ENCODE measurements at regions not wholly inside any gene's neighbourhood (a gene's known extent, or its start where the extent isn't known, plus 50 kb on each side); places are given as distances from the start of the nearest gene placed in this dataset.

DNA sequence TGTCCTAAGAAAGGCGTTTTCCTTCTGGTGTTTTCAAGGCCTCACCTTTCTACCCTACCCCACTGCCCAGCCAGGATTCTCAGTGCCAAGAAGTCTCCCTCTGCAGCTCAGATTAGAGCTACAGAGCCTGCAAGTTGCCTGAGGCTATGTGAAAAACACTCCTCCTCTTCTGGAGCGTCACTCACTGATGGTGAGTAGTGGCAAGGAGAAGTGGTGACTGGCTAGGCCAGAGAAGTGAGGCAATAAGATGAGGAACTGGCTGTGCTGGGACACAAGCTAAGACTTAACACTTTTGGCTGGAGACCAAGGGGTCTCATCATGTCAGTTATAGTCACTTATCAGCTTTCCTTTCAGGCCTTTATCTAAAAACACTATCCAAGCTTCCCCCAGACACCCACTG is 86.7 kb upstream of the PRKAR2B start:
- peak; percentile 12 for DNase-seq (ENCODE audit: low spot score)

DNA sequence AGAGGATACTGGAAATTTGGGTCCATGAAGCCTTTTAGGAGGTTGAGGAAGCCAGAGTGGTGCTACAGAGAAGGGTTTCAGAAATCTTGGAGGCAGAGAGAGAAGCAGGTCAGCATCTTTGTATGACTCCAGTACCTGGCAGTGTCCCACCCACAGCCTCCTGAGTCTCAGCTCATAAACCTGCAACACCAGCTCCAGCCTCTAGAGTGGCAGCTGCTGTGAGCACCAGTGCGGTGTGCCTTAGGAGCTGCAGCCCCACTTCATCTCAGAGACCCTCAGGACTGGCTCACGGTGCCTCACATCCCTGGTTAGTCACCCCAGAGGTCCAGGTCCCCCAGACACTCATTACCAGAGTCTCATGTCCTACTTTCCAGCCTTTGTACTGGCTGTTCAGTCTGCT is 84.8 kb upstream of the PRKAR2B start:
- no peak for DNase-seq (ENCODE audit: low spot score)

DNA sequence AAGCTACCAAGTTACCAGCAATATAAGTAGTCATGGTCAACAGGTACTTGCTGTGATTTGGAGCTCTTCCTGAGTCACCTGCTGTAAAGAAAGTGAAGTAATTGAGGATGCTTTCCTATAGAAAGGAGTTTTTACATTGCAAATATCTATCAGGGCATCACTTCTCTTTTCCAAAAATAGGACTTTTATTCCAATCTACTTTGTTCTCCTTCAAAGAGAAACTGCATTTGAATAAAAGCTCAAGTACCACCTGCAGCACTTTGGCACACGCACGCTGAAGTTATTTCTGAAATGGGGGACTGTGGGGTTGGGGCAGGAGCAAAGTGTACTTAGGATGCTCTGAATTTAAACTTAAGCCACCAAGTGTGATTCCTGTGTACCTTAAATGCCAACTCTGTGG is 81.8 kb upstream of the PRKAR2B start:
- DNase-seq (ENCODE audit: low spot score) = no peak

DNA sequence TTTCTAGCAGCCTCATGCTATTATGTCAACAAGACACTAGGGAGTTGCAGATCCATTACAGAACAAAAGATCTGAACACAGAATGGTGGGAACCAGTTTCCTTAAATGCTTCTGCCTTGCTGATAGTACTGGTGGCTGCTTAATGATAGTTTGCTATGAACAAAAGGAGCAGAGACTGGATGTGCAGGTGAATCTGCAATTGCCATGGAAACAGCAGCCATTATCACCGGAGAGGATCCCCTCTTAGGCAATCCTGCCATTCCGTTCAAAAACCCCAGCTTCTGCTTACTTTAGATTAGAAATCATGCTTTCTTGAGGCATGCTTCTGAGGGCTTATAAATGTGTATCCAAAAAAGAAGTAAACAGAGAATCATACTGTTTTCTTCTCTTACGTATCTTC is 80.0 kb upstream of the PRKAR2B start:
- DNase-seq (ENCODE audit: low spot score) = no peak

DNA sequence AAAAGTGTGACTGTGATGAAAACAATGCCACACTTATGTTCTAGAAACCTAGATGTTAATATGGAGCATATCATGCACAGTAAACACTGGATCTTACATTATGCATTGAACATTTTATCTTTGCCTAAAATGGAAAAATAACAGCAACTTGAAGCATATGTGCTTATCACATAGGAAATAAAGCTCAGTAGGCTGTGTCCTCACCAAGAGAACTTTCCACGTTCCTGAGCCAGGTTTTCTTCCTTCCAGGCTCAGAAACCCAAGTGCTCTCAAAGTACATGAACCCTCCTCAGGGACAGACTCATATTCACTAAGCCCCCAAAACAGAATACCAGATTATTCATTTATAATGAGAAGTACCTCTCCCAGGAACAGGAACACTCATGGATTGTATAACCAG is 79.4 kb upstream of the PRKAR2B start:
- no peak for DNase-seq (ENCODE audit: low spot score)

DNA sequence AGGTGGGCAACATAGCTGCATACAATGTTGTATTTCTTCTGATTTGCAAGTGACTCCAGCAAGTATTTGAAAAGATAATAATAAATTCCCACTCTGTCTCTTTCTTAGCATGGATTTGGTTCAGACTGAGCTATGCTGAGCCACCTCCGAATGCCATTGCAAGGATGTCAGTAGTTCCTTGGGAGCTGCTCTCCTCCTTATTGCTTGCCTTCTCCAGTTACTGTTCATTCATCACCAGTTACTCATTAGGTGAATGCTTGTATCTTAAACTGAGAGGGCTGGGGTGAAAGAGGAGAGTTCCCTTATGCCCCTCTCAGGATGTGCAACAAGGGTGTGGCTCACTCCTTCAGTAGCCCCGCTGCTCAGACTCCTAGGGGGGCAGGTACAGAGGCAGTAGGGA is 78.4 kb upstream of the PRKAR2B start:
- DNase-seq (ENCODE audit: low spot score) = no peak

DNA sequence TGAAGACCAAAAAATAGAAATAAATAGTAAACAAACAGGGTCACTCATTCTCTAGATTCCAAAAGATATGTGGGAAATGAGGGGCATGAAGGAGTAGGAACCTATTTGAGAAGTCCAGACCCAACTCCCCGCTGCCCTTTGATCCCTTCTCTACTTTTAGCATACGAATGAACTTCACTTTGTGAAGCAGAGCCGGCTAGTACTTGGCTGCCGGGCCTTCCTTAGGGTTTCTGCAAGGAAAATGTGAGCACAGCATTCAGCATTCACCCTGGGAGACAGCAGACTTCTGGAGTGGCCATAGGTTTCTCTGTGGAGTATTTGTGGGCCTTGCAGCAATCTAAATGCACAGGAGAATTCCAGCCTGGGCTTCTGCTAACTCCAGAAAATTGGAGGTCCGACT is 76.3 kb upstream of the PRKAR2B start:
- DNase-seq (ENCODE audit: low spot score) = no peak

DNA sequence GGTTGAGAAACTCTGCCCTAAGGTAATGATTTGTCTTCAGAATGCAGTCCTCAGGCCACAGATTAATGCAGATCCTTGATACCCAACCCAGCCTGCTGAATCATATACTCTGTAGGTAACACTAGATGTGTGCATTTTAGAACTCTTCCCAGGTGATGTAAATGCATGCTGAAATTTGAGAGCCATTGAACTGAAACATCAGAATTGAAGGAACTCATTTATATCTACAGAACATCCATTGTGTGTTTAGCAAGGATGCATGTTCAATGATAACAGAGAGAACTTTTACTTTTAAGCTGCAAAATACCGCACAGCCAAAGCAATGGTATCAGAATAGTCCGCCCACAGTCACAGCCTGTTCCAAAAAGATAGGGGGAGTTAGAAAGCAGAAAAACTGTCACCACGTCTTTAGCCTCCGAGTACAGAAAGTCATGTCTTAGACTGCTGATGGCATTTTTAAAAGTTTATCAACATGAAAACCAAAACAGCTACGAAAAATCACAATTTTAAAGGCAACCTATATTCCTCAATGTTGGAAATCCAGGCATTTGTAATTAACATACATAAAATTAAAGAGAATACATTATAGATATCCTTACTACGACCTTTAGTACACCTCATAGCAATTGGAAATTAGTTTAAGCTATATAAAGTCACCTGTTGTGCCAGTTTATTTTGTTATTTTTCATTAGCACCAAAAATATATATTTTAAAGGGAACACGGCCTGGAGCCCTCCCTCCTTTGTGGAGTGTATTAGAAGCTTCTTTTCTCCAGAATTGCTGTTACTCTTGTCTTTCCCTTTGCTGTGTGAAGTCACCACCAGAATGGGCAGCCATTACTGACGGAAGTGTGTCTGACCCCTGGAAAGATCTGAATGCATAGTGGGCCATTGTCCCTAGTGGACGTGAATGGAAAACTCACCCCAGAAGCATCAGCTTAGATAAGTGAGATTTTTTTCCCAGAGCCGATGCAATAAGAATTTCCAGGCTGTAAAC is 65.8 kb upstream of the PRKAR2B start:
- DNase-seq (ENCODE audit: low spot score) = no peak

DNA sequence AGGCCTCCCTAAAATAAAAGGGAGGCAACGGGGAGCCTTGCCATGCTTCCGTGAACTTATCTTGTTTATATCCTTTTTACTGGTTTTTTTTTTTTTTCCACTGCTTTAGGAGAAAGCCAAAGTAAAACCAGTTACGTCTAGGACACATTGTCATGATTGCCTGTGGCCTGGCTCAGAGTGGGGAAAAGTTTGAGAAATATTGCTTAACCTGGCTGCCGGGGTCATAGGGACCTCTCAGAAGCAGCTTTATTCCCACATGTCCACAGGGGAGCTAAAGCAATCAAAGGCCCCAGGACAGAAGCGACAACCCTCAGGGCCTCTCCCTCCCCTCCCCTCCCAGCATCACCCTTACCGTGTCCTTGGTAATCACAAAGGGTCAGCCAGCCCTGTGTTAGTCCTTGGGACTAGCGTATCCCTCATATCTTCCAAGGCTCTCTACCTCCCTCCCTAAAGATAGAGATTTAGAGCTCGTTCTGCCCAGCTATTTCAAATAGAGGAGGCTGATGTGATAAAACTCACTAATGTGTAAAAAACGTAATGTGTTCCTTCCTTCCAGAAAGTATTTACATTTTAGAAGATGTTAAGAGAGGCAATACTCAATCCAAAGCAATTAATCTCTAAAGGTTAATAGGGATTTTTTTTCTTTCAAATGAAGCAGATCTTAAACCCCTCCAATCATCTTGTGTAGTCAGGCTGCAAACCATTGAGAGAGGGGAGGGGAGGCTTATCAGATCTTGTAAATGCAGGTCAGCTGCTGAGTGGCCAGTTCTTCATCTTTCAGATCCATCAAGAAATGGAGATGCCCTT is 64.8 kb upstream of the PRKAR2B start:
- DNase-seq (ENCODE audit: low spot score) = no peak

DNA sequence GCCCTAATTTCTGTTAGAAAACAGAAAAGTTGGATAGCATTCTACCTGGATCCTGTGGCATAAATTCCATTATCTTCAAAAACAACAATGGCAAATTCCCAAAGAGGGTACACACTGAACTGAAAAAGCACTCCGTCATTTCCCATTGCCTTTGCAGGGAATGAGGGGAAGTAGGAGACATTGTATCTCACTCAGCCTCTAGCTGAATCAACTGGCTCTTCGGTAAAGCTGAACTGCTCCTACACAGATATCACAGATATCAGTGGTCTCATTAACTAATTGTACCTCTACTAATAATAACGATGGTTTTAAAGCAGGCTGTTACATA is 64.2 kb upstream of the PRKAR2B start:
- no peak for DNase-seq (ENCODE audit: low spot score)

DNA sequence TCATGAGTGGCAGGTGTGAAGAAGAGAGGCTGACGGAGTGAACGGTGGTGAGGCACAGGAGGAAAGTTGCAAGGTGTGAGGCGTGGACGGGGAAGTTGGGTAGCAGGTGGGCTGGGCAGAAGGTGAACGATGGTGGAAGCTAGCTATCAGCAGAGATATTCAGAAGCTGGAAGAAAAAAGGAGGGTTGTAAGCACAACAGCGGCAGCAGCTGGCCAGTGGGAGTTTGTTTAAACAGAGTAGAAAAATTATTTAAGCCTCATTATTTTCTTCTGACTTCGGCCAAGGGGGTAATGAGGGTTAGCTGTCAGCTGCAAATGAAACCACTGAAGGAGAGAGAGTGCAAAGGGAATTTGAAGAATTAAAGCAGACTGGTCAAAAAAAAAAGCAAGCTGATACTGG is 62.1 kb upstream of the PRKAR2B start:
- no peak for DNase-seq (ENCODE audit: low spot score)

DNA sequence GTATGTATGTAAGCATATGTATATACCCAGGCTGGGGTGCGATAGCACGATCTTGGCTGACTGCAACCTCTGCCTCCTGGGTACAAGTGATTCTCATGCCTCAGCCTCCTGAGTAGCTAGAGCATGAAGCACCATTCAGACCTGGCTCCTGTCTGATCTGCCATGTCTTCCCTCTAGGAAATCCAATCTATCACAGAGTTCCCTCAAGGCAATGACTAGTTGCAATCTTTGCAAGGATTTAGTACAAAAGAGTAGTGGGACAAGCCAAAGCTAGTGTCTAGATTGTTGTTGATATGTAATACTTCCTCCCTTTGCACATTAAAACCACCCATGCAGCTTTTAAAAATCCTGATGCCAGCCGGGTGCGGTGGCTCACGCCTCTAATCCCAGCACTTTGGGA is 60.5 kb upstream of the PRKAR2B start:
- DNase-seq (ENCODE audit: low spot score) = no peak

DNA sequence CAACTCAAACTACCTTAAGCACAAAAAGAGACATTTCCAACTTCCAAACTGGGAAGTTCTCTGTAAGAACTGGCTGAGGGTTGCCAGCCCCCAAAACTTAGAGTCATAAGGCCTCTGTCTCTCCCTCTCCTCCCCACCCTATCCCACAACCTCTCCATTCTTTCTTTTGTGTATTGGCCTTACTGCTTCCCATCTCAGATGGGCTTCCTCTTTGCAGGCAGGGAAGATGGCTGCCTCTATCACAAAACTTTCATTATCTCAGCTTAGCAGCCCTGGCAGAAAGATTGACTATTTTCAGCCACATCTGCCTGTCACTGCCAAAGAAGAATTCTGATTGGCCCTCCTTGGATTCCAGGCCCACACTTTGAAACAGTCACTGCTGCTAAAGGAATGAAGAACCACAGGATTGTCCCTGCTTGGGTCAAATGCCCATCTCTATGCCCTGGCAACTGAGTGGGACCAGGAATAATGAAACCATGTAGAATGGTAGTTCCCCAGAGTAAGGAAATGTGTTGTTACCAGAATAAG is 58.0 kb upstream of the PRKAR2B start:
- no peak for DNase-seq (ENCODE audit: low spot score)

DNA sequence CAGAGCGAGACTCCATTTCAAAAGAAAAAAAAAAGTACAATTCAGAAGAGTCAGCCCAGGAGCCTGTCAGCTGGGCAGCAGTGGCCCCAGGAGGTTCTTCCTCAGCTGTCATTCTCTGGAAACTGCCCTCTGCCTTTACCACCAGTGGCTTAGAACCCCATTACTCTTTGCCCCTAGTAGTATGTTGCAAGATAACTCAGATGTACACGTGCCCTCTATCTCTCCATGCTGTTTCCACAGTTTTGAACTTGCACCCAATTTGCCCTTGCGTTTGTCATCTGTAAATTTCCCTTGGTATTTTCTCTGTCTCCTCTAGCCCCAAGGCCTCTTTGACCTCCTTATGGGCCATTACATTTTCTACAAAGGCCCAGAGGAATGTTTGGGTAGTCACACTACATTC is 56.7 kb upstream of the PRKAR2B start:
- DNase-seq (ENCODE audit: low spot score) = no peak

DNA sequence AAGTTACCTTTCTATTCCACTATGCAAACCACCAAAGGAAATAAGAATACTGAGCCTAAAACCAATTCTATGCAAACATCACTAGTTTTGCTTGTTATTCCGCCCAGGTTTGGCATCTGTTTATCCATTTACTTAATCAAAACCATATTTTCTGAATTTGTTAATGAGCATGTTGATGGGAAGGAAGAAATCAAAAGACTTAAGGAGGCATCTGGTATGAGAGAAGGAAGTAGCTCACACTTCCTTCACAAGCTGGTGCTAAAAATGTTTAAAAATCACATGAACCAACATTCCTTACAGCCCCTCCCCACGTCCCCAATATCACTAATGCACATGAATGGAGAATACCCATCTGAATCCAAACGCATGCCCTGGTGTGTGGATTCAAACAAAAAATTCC is 52.0 kb upstream of the PRKAR2B start:
- no peak for DNase-seq (ENCODE audit: low spot score)
